ENCODE measurements at regions not wholly inside any gene's neighbourhood (a gene's known extent, or its start where the extent isn't known, plus 50 kb on each side); places are given as distances from the start of the nearest gene placed in this dataset.

GRCh38 chrY:10986655-10987054 is 1459.0 kb downstream of the TSPY10 start:
- TF ChIP-seq CTCF (IDR thresholded peaks at IDR 0.05), result no peak
- no peak for TF ChIP-seq POLR2A (IDR thresholded peaks at IDR 0.05)

Measured in esophagus squamous epithelium (tissue), 4 donors.